T-cell (primary cell): ENCODE measurements at regions not wholly inside any gene's neighbourhood (a gene's known extent, or its start where the extent isn't known, plus 50 kb on each side); places are given as distances from the start of the nearest gene placed in this dataset.

Experiments
- ATAC-seq, 4 experiments: fragments of 200-7000 bp in 3 of 4; fragments of 150-1000 bp in 1 of 4; cut with Tn5 transposase; replicated peaks in 1 of 4; 1 replicate in 3 of 4; 2 replicates in 1 of 4; pipeline ENCODE4 v1.10.0; 2021; ENCODE audit warnings: moderate library complexity in 3 of 4, mild to moderate bottlenecking in 2 of 4, moderate number of reproducible peaks in 1 of 4
- CTCF ChIA-PET, 2 donors: fragments of 300-600 bp; sonication (Branson Sonifier 250); formaldehyde crosslinking; loops; one replicate each; lab custom pipeline; 2022; ENCODE audit warnings: antibody characterized with exemption in 2 of 2; lab: Charles Lee
- POLR2A ChIA-PET, 2 donors: fragments of 300-600 bp; sonication (Branson Sonifier 250); formaldehyde crosslinking; loops; one replicate each; lab custom pipeline; 2022; ENCODE audit warnings: antibody characterized with exemption in 2 of 2; lab: Charles Lee
- DNase-seq, 35 experiments: peaks; one replicate each; pipeline versions ENCODE4 v3.0.0 to v3.0.0-alpha.2; 2013 to 2023
- H3K27ac ChIP-seq: one replicate; pipeline ENCODE4 v1.5.1; 2013; ENCODE audit warnings: low read length
- H3K27me3 ChIP-seq, 2 experiments: replicated peaks in 1 of 2; 1 replicate in 1 of 2; 2 replicates in 1 of 2; pipeline versions ENCODE4 v1.6.1 to v1.7.0; 2013; ENCODE audit warnings: low read length in 1 of 2, mixed read lengths in 1 of 2; ENCODE audit not compliant: control insufficient read depth in 2 of 2, insufficient read depth in 2 of 2; ENCODE audit errors: extremely low read depth in 1 of 2
- H3K36me3 ChIP-seq, 2 donors: 1 replicate in 1 of 2; 2 replicates in 1 of 2; pipeline versions ENCODE4 v1.6.1 to v1.7.0; 2013; ENCODE audit warnings: low read length in 1 of 2; ENCODE audit not compliant: control insufficient read depth in 2 of 2, insufficient read depth in 1 of 2; ENCODE audit errors: extremely low read depth in 1 of 2
- H3K4me1 ChIP-seq, 2 experiments: 1 replicate in 1 of 2; 2 replicates in 1 of 2; pipeline versions ENCODE4 v1.6.1 to v1.7.0; 2013; ENCODE audit warnings: low read length in 2 of 2, mixed read lengths in 1 of 2; ENCODE audit not compliant: insufficient read depth in 2 of 2, control insufficient read depth in 1 of 2; ENCODE audit errors: extremely low read depth in 1 of 2
- H3K4me3 ChIP-seq, 2 donors: 1 replicate in 1 of 2; 2 replicates in 1 of 2; pipeline versions ENCODE4 v1.5.1 to v1.7.0; 2013; ENCODE audit warnings: mild to moderate bottlenecking in 2 of 2, low read length in 1 of 2, moderate library complexity in 1 of 2; ENCODE audit not compliant: control insufficient read depth in 1 of 2; ENCODE audit errors: extremely low read depth in 1 of 2
- H3K9me3 ChIP-seq: 2 replicates; pipeline ENCODE4 v1.7.0; 2013
- H3K27ac Mint-ChIP-seq, 2 donors: one replicate each; pipeline ENCODE4 v1.8.0; 2020 to 2021; ENCODE audit warnings: mild to moderate bottlenecking in 2 of 2, mixed read lengths in 2 of 2
- H3K27me3 Mint-ChIP-seq, 2 donors: one replicate each; pipeline ENCODE4 v1.8.0; 2021 to 2022; ENCODE audit warnings: mixed read lengths in 2 of 2
- H3K36me3 Mint-ChIP-seq: one replicate; pipeline ENCODE4 v1.8.0; 2021; ENCODE audit warnings: mixed read lengths
- H3K4me1 Mint-ChIP-seq, 3 donors: one replicate each; pipeline ENCODE4 v1.8.0; 2020 to 2022; ENCODE audit warnings: mixed read lengths in 3 of 3, mild to moderate bottlenecking in 1 of 3
- H3K4me3 Mint-ChIP-seq, 3 donors: one replicate each; pipeline ENCODE4 v1.8.0; 2020 to 2022; ENCODE audit warnings: mild to moderate bottlenecking in 3 of 3, mixed read lengths in 3 of 3, moderate library complexity in 3 of 3
- H3K9me3 Mint-ChIP-seq, 3 donors: one replicate each; pipeline ENCODE4 v1.8.0; 2020 to 2022; ENCODE audit warnings: mixed read lengths in 3 of 3
- WGBS: methylation state at CpG from one replicate; pipeline ENCODE4 v1.1.5; 2013; ENCODE audit warnings: missing lambda C conversion rate; ENCODE audit not compliant: insufficient coverage; 5-methylcytosine and 5-hydroxymethylcytosine counted together

GRCh38 chr1:184270556-184270955, 116.3 kb upstream of the C1orf21 start:
- H3K4me3 ChIP-seq: no peak overlapping the region
- no peaks in the 10 kb centered on the region for H3K9me3 ChIP-seq
- Mint-ChIP-seq H3K4me1 (no peaks in the 10 kb centered on the region), H3K4me3 (no peak overlapping the region), H3K9me3 (no peaks in the 10 kb centered on the region), H3K36me3 (no peaks in the 10 kb centered on the region), H3K27ac (no peak overlapping the region), H3K27me3 (peaks cover 8 to 11% of the 10 kb centered on the region in 2 donors)
- no peaks in the 10 kb centered on the region for H3K4me1 ChIP-seq
- no peaks in the 10 kb centered on the region for H3K27me3 ChIP-seq
- ChIA-PET POLR2A (no interaction called here), CTCF (no interaction called here)
- H3K36me3 ChIP-seq: no peaks in the 10 kb centered on the region
- ATAC-seq: no peak
- WGBS: 78% methylated on average over 2 of the region's 3 CpGs
- H3K27ac ChIP-seq: no peak overlapping the region
- no peak for DNase-seq

- Histone ChIP-seq H3K27me3 (no peaks in the 10 kb centered on the region), H3K27ac (no peak overlapping the region), H3K4me3 (no peak overlapping the region), H3K36me3 (no peaks in the 10 kb centered on the region), H3K4me1 (no peaks in the 10 kb centered on the region), H3K9me3 (no peaks in the 10 kb centered on the region)
- WGBS: no CpG with 5 or more reads among the region's 5 CpGs
- POLR2A ChIA-PET: no interaction called here
- no peak overlapping the region for H3K27ac Mint-ChIP-seq
- CTCF ChIA-PET: no interaction called here
- peaks cover 8 to 13% of the 10 kb centered on the region in 2 donors for H3K27me3 Mint-ChIP-seq
- no peak for DNase-seq
- no peaks in the 10 kb centered on the region for H3K9me3 Mint-ChIP-seq
- no peak overlapping the region for H3K4me3 Mint-ChIP-seq
- H3K4me1 Mint-ChIP-seq: no peaks in the 10 kb centered on the region
- no peak for ATAC-seq
- no peaks in the 10 kb centered on the region for H3K36me3 Mint-ChIP-seq
Measured at GRCh38 chr1:184272175-184272866, 114.5 kb upstream of the C1orf21 start.

GRCh38 chr1:184276416-184276815, 110.4 kb upstream of the C1orf21 start:
- H3K4me3 ChIP-seq: no peak overlapping the region
- no peaks in the 10 kb centered on the region for H3K36me3 ChIP-seq
- WGBS: no CpG with 5 or more reads among the region's 3 CpGs
- ATAC-seq (no peak), DNase-seq (no peak)
- H3K27me3 ChIP-seq: peaks cover 0 to 4% of the 10 kb centered on the region in 2 experiments
- no peaks in the 10 kb centered on the region for H3K9me3 ChIP-seq
- no peaks in the 10 kb centered on the region for H3K36me3 Mint-ChIP-seq
- no peaks in the 10 kb centered on the region for H3K9me3 Mint-ChIP-seq
- H3K4me1 Mint-ChIP-seq: no peaks in the 10 kb centered on the region
- H3K27me3 Mint-ChIP-seq: peaks cover 4 to 10% of the 10 kb centered on the region in 2 donors
- H3K4me3 Mint-ChIP-seq: no peak overlapping the region
- H3K4me1 ChIP-seq: no peaks in the 10 kb centered on the region
- POLR2A ChIA-PET: no interaction called here
- no peak overlapping the region for H3K27ac Mint-ChIP-seq
- H3K27ac ChIP-seq: no peak overlapping the region
- CTCF ChIA-PET: no interaction called here

- Mint-ChIP-seq H3K27ac (no peak overlapping the region), H3K4me3 (no peak overlapping the region), H3K9me3 (no peaks in the 10 kb centered on the region), H3K36me3 (no peaks in the 10 kb centered on the region), H3K27me3 (peaks cover 0 to 4% of the 10 kb centered on the region in 2 donors), H3K4me1 (no peaks in the 10 kb centered on the region)
- Histone ChIP-seq H3K9me3 (no peaks in the 10 kb centered on the region), H3K36me3 (no peaks in the 10 kb centered on the region), H3K4me3 (no peak overlapping the region), H3K27me3 (peaks cover 0 to 4% of the 10 kb centered on the region in 2 experiments), H3K27ac (no peak overlapping the region), H3K4me1 (no peaks in the 10 kb centered on the region)
- POLR2A ChIA-PET: no interaction called here
- ATAC-seq (no peak), DNase-seq (no peak)
- CTCF ChIA-PET: no interaction called here
- WGBS: 92% methylated on average over 4 of the region's 7 CpGs
Measured at GRCh38 chr1:184279911-184280458, 106.8 kb upstream of the C1orf21 start.

GRCh38 chr1:184283999-184284398, 102.8 kb upstream of the C1orf21 start:
- Mint-ChIP-seq H3K36me3 (no peaks in the 10 kb centered on the region), H3K27ac (no peak overlapping the region), H3K9me3 (peaks cover 0 to 2% (median 0%) of the 10 kb centered on the region in 3 donors), H3K27me3 (peaks cover 0 to 2% of the 10 kb centered on the region in 2 donors), H3K4me1 (no peaks in the 10 kb centered on the region), H3K4me3 (no peak overlapping the region)
- peaks cover 0 to 4% of the 10 kb centered on the region in 2 experiments for H3K27me3 ChIP-seq
- WGBS: no CpG with 5 or more reads among the region's 1 CpG
- CTCF ChIA-PET: no interaction called here
- no peaks in the 10 kb centered on the region for H3K36me3 ChIP-seq
- no peak for DNase-seq
- no peak overlapping the region for H3K4me3 ChIP-seq
- POLR2A ChIA-PET: no interaction called here
- no peaks in the 10 kb centered on the region for H3K4me1 ChIP-seq
- no peak overlapping the region for H3K27ac ChIP-seq
- ATAC-seq: no peak
- no peaks in the 10 kb centered on the region for H3K9me3 ChIP-seq

GRCh38 chr1:184284900-184285299, 101.9 kb upstream of the C1orf21 start:
- Mint-ChIP-seq H3K4me3 (no peak overlapping the region), H3K27ac (no peak overlapping the region), H3K27me3 (peaks cover 0 to 2% of the 10 kb centered on the region in 2 donors), H3K4me1 (no peaks in the 10 kb centered on the region), H3K36me3 (no peaks in the 10 kb centered on the region), H3K9me3 (peaks cover under 1 to 4% (median 3%) of the 10 kb centered on the region in 3 donors)
- Histone ChIP-seq H3K27ac (no peak overlapping the region), H3K4me1 (no peaks in the 10 kb centered on the region), H3K9me3 (no peaks in the 10 kb centered on the region), H3K27me3 (no peaks in the 10 kb centered on the region), H3K36me3 (no peaks in the 10 kb centered on the region), H3K4me3 (no peak overlapping the region)
- ATAC-seq (no peak), DNase-seq (no peak)
- CTCF ChIA-PET: no interaction called here
- no CpG with 5 or more reads among the region's 1 CpG for WGBS
- POLR2A ChIA-PET: no interaction called here
